HG03196 (cell line): ENCODE measurements at regions not wholly inside any gene's neighbourhood (a gene's known extent, or its start where the extent isn't known, plus 50 kb on each side); places are given as distances from the start of the nearest gene placed in this dataset.

Experiments used
- ATAC-seq: cut with Tn5 transposase; IDR thresholded peaks from one replicate; pipeline ENCODE4 v1.9.1; 2021; ENCODE audit not compliant: unreplicated experiment

DNA sequence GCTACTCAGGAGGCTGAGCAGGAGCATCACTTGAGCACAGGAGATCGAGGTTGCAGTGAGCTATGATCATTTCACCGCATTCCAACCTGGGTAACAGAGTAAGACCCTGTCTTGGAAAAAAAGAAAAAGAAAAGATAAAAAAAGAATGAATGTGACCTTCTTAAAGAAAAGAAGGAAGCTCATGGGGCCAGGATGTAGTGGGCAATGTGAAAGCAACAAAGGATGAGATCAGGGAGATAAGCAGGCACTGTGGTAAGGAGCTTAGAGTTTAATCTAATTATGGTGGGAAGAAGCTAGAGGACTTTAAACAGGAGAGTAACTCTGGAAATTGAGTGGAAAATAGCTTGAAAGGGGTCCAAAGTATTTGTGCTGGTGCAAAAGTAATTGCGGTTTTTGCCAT, 231.6 kb upstream of the UBE2E2 start:
- ATAC-seq = no peak

DNA sequence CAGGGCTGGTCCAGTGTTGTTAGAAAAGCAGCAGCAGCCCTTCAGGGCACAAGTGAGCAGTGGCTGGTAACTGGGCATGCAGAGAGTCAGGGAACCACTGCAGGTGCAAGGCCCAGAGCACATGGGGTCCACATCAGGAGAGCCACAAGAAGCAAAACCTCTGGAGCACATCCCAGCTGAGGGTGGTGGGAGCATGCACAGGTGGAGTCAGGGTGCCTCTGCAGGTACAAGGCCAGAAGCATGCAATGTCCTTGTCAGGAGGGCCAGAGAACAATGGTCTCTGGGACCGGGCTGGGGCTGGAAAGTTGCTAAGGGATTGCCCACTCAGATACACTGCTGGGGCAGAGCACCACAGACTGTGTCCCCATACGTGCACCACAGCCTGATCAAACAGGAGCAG, 226.1 kb upstream of the UBE2E2 start:
- ATAC-seq = no peak

DNA sequence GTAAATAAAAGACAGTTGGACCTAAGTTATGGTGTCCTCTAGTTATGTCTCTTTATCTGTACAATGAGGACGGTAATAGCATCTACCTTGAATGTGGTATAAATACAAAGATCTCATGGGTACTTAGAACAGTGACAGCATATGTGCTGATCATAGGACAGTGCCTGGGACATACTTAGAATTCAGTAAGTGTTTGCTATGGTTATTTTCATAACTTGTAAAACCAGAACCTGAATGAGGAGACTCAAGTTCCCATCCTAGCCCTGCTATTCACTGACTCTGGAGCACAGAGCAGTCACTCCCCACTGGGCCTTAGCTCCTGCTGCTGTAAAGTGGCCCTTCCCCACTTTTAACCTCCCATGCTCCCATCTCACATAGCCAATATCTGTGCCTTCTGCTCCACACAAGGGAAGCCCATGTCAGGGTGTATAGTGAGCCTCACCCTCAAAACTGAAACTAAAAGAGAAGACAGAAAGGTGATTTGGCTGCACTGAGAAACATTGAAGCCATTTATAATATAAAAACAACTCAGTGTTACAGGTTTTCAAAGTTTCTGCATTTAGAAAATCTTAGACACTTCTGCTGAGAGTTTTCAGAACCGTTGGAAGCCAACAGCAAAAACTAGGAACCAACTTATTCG, 225.4 kb upstream of the UBE2E2 start:
- peak; percentile 64 for ATAC-seq

DNA sequence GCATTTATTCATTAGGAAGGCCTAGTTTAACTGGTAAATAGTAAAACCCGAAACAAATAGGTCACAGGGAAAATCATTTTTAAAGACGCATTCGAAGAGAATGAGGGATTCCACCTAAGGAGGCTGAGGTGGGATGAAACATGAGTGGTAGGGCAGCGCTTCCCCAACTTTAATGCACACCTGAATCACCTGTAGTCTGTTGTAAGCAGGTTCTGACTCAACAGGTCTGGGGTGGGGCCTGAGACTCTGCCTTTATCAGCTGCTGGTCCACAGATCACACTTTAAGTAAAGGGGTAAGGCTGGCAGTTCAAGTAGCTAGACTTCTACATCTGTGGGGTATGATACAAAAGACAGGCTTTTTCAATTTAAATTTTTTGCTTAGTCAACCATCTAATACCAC, 223.5 kb upstream of the UBE2E2 start:
- no peak for ATAC-seq

DNA sequence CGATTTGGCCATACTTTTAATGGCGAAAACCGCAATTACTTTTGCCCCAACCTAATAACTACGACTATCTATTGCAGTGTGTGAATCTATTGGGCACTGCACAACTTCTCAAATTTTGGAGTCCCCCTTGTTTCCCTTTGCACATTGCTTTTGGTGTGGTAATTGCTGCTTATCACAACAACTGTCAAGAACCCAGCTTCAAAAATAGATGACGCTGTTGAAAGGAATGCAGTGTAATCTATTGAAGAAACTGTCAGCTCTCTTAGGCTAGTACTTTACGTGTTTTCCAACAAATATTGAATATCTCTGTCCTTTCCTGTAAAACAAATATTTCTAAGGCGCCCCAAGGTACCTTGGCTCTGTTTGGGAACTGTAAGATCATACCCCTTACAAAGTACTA, 222.8 kb upstream of the UBE2E2 start:
- no peak for ATAC-seq

DNA sequence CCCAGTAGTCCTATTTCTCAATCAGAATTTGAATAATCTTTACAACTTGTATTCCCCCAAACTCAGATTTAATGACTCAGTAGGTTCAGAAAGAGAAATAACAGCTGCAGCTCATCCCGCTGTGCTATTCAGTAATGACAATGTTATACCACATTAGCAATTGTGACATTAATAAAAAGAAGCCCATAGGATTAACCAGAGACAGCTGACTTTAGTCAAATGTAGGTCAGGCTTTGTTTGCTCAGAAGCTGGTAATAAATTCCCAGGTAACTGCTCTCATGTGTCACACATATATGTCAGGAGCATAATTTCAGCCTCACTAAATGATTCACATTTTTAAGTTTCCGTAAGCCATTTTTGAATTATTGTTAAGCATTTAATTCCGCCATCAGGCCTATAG, 222.0 kb upstream of the UBE2E2 start:
- ATAC-seq = no peak

DNA sequence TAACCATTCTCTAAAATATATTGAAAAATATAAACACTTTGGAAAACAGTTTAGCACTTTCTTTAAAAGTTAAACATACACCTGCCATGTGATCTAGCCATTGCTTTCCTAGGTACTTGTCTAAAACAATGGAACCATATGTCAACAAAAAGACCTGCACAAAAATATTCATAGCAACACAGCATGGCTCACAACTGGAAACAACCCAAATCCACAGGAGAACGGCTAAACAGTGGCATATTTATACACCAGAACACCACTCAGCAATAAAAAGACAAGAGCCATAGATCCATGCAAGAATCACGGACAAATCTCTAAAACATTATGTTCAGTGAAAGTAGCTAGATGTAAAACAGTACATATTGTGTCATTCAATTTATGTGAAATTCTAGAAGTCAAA, 221.3 kb upstream of the UBE2E2 start:
- ATAC-seq = no peak

DNA sequence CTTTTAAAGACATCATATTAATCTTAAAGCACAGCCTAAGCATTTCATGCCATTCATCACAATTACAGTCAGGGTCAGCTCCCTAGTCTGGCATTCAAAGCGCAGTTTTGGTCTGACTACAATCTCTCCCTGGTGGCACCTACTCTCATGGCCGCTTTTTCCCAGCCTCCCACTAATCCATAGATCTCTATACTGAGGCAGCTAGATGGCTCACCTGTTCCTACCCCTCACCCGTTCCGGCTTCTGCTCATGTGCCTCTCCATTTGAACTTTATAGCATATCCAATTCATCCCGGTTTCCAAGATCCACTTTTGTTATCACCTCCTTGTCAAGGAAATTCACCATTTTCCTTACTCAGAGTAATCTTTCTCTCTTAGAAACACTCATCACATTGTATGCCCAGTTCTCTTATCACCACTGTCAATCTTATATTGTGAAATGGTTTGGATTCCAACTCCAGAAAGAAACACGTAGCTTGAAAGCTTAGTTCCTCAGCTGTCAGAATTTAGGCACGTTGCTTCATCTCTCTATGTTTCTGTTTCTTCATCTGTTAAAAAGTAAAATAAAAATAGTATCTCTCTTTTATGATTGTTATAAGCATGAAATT, 220.0 kb upstream of the UBE2E2 start:
- no peak for ATAC-seq

DNA sequence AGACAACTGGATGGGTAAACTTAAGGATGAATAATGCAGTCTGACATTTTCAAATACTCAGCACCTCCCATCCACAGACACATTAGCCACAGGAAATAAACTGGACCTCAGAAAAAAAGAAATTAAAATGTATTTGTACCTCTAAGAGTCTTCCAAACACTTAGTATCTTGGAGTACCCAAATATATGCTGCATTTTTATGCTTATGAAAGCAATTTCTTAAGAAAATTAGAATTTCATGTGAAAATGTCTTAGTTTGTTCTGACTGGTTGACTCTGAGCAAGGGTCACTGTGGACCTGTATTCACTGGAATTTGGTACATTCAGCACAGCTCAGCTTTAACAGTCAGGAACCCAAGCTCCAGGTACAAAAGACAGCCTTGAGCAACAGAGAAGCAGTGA, 216.2 kb upstream of the UBE2E2 start:
- no peak for ATAC-seq

DNA sequence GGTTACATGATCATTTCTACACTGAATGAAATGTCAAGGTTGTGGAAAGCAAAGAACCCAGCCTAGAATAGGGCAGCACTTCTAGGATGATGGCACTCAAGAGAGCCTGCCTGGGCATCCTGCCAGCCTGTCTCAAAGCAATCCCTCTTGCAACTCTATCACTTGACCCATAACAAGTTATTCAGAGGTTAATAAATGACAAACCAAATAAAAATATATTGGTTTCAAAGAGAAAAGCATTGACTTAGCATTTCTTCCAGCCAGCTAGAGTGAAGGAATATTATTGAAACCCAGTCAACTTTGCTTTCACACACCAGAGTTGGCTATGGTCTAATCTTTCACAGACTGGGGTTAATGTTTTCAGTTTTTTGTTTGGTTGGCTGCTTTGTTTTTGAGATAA, 214.6 kb upstream of the UBE2E2 start:
- no peak for ATAC-seq

DNA sequence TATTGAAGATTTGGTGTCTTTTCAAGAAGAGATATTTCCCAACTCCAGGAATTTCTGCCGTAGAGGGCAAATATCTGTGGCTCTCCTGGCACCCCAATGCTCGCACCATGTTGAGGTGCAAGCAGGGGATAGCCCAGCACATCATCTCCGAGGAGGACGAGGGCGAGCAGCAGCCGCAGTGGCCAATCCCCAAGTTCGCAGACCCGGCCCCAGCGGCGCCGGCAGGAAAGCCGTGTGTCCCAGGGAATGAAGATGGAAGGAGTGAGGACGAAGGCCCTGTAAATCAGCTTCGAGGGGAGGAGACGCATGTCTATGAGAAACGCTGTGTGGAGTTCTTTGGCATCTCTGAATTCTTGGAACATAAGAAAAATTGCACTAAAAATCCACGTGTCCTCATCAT, 213.4 kb upstream of the UBE2E2 start:
- ATAC-seq = no peak

DNA sequence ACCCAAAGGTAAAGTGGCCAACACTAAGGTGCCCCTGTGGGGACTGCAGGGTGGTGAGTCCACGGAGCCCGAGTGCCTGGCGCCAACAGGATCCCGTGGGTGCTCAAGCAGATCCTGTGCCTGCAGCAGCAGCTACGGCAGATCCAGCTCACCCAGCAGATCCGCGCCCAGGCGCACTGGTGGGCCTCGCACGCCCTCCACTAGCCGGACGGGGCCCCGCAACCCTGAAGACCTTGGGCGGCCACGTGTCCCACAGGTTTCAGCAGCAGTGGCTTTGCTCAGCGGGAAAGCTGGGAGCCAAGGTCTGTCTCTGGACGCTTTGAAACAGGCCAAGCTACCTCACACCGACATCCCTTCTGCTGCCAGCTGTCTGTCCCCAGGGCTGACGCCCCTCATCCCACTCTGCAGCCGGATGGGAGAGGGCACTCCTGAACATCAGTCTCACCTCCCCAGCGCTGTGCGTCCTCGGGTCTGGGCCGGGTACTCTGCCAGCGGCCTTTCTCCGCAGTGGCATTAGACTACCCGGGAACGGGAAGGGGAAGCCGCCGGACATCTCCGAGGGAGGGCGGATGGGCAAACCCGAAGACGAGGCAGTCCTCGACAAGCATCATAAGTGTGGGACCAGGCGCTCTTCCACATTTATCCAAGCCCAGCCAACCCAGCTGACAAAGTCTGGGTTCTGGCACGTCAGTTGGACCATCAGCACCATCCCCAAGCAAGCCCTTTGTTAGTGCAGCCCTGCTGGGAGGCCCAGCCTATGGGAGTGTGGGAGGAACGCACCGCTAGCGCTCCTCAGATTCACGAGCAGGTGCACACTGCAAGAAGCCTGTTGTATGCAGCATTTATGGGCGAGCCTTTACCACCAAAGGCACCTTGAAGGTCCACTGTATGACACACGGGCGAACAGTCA, 212.6 kb upstream of the UBE2E2 start:
- ATAC-seq = no peak

DNA sequence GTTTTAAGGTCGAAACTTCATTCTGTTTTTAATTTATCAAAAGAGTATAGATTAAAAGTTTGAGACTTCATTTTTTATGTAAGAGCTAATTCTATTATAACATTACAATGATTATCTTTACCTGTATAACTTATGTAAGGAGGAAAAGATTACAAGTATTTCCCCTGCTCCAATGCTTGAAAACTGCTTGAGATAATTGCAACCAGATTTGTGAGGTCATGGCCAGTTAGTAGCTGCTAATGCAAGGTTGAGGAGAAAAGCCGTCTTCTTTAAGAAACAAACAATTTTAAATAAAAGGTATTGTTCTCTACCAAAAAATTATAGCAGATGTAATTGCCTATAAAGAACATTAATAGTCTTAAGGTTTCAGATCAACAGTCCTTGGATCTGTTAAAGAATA, 208.3 kb upstream of the UBE2E2 start:
- ATAC-seq = no peak

DNA sequence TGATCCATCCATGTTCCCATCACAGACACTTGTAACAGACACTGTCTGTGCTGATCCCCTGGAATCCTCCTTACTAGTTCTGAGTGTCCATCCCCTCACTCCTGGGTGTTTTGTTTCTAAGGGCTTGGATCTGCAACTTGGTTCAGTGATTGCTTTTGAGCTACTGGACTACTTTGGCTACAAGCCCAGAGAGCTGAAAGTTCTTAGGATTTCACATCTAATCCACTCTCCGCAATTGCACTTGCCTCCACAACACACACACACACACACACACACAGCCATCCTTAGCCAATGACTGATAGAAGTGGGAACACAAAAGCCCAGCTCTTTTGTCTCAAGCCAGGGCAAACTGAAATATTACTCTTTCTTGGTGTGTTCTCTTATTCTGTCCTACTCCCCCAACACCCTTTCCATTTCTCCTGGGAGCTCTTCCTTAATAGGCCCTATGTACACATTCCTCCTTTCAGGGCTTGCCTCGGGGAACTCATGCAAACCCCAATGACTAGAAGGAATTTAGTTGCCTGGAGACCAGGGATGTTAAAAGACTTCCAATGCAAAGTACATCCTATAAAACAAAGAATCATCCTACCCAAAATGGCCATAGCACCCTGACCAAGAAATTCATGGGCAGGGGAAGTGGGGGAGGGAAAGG, 206.1 kb upstream of the UBE2E2 start:
- no peak for ATAC-seq

DNA sequence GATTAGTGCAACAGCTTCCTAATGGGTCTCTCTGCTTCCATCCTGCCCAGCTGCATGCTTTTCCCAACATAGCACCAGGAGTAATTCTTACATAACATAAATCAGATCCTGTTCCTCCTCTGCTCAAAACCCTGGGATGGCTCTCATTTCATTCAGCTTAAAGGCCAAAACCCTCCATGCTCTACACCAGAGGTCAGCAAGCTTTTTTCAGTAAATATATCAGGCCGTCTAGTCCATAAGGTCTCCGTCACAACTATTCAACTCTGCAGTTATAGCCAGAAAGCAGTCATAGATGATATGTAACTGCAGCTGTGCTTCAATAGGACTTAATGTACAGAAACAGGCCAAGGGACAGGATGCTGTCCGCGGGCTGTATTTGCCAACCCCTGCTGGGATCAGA, 202.8 kb upstream of the UBE2E2 start:
- no peak for ATAC-seq

DNA sequence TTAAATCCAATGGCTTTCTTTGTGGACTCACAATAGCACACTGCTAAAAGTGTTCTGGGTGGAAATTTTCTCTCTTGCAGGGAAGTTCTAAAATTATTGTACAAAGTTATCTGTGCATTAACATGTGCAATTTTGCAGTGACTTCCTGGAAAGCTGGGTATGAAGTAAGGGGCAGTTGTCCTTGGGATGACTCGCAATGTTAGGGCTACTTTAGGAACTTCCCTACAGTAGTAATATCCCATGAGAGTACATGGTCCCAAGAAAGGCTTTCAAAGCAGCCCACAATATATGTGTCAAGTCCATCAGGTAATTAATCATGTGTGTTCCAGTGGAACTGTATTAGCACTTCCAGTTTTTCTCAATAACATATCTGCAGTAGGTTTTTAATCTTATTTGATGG, 201.0 kb upstream of the UBE2E2 start:
- no peak for ATAC-seq

DNA sequence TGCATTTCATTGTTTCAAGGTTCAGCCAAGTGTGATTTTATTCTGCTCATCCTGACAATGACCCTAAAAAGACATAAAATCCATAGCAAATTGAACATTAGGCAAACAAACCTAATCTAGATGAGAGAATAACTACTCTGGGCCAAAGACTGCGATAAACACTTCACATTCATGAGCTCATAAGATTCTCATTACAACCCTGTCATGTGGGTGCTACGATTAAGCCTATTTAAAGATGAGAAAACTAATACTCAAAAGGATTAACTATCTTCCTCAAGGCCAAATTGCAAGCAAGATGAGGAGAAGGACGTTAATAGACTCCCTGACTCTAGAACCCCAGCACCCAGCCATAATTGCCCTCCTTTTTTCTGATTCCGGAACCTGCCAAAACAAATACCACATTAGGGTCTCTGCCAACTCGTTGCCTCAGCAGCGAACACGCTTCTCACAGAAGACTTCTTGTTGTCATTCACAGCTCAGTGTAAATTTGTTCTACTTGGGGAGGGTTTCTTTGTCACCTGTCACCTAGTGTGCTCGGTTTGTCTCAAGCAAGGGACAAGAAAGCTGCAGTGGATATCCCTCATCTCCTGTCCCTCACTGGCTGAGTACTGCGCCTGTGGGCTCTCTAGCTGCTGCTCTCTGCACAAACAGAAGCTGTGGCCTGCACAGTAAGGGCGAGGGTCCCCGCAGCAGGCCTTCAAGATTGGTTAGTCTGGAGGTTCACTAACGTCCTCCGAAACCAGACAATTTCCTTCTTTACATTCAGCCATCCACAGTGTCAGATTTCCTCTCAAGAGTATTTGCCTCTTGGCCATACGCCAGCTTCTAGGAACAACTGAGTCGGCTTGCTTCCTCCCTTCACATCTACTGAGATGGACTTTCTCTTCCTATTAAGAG, 200.0 kb upstream of the UBE2E2 start:
- ATAC-seq = no peak

DNA sequence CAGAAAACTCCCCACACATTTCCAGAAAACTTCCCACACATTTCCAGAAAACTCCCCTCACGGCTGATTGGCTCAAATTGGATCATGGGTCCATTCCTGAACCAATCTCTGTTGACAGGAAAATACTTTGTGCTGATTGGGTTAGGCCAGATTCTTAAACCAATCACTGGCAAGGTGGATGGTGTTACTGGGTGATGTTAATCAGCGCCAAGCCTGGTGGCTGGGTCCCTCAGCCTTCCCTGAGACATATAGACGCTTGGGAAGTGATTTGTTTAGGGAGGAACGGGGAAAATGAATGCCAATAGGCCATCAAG, 199.4 kb upstream of the UBE2E2 start:
- ATAC-seq = no peak

DNA sequence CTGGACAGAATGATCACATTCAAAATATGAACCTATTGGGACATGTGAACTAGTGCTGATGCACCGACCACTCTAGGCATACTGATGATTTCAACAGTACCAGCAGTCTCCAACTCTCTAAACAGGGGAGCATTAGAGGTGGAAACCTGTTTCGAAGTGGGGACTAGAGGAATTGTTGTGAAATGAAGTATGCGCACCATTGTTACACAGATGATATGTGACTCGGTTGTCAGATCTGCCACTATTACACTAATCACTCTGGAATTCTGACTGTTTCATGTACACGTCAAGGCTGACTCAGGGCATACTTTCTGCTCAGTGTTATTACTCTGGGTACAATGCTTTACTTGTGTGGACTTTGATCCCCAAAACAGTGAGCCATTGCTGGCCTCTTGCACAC, 198.2 kb upstream of the UBE2E2 start:
- ATAC-seq = no peak

DNA sequence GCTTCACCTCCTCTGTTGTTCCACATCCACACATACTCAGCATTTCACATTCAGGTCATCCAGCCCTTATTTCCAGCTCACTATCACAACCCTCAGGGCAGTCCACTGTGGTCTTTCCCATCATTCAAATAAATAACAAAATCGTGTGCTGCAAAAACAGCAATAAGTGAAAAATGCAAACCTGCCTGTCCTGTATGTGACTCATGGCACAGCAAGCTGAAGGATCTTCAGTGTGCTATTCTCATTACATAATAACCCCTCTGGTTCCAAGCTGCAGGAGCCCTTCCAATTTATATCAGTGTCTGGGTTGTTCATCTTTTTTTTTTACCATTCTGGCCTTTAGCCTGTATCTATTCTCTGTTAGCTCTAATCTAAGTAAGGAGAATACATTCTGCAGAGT, 185.3 kb upstream of the UBE2E2 start:
- ATAC-seq = no peak
